ENCODE measurements at regions not wholly inside any gene's neighbourhood (a gene's known extent, or its start where the extent isn't known, plus 50 kb on each side); places are given as distances from the start of the nearest gene placed in this dataset.

GRCh38 chrX:27057883-27058282 is 405.3 kb downstream of the PPP4R3C start:
- TF ChIP-seq CTCF (IDR thresholded peaks at IDR 0.05) = no peak
- TF ChIP-seq POLR2AphosphoS5 (IDR thresholded peaks at IDR 0.05) = no peak
